Stimulated activated naive B cell treated with anti-CD40 and anti-IgM and Interleukin-4, amounts not matched to agents 10 μg/mL and 1 μg/mL and 100 μg/mL, for 72 hours (primary cell): ENCODE measurements at regions not wholly inside any gene's neighbourhood (a gene's known extent, or its start where the extent isn't known, plus 50 kb on each side); places are given as distances from the start of the nearest gene placed in this dataset.
"Not testable (repeated sequence)": the region's sequence is repeated elsewhere in the genome, so short reads cannot be mapped to it uniquely, and the experiment has no call there.

Experiments used
- ATAC-seq, 2 donors: fragments of 150-1000 bp; cut with Tn5 transposase; replicated peaks; 2 replicates each; pipeline ENCODE4 v1.10.0; 2021; ENCODE audit warnings: moderate library complexity in 1 of 2
- DNase-seq: peaks from one replicate; pipeline ENCODE4 v3.0.0; 2021
- H3K27ac Mint-ChIP-seq: one replicate; pipeline ENCODE4 v1.8.0; 2022; ENCODE audit warnings: mild to moderate bottlenecking, mixed read lengths
- H3K27me3 Mint-ChIP-seq, 2 donors: one replicate each; pipeline ENCODE4 v1.8.0; 2022; ENCODE audit warnings: mixed read lengths in 2 of 2
- H3K36me3 Mint-ChIP-seq, 2 donors: one replicate each; pipeline ENCODE4 v1.8.0; 2022; ENCODE audit warnings: mixed read lengths in 2 of 2, mild to moderate bottlenecking in 1 of 2
- H3K4me1 Mint-ChIP-seq, 2 donors: one replicate each; pipeline ENCODE4 v1.8.0; 2022; ENCODE audit warnings: mixed read lengths in 2 of 2, mild to moderate bottlenecking in 1 of 2
- H3K4me3 Mint-ChIP-seq, 2 donors: one replicate each; pipeline ENCODE4 v1.8.0; 2022; ENCODE audit warnings: mild to moderate bottlenecking in 2 of 2, mixed read lengths in 2 of 2, moderate library complexity in 1 of 2
- H3K9me3 Mint-ChIP-seq, 2 donors: one replicate each; pipeline ENCODE4 v1.8.0; 2022; ENCODE audit warnings: mixed read lengths in 2 of 2, mild to moderate bottlenecking in 1 of 2

GRCh38 chr7:142647749-142648148 lies 101.5 kb upstream of the PRSS1 start:
- Mint-ChIP-seq H3K36me3 (no peaks in the 10 kb centered on the region), H3K4me3 (no peak overlapping the region), H3K4me1 (peaks cover 7 to 9% of the 10 kb centered on the region in 2 donors), H3K27me3 (peaks cover 27 to 46% of the 10 kb centered on the region in 2 donors), H3K9me3 (peaks cover 0 to 4% of the 10 kb centered on the region in 2 donors), H3K27ac (no peak overlapping the region)
- DNase-seq (no peak), ATAC-seq (peak; percentile 49 to 69)

- ATAC-seq: peak; percentile 49 to 59
- no peak overlapping the region for H3K27ac Mint-ChIP-seq
- H3K36me3 Mint-ChIP-seq: no peaks in the 10 kb centered on the region
- H3K27me3 Mint-ChIP-seq: peaks cover 27 to 46% of the 10 kb centered on the region in 2 donors
- peaks cover 0 to under 1% of the 10 kb centered on the region in 2 donors for H3K9me3 Mint-ChIP-seq
- no peak for DNase-seq
- H3K4me3 Mint-ChIP-seq: peak overlapping the region; percentile 58 to 64
- H3K4me1 Mint-ChIP-seq: peaks cover 13 to 19% of the 10 kb centered on the region in 2 donors
These were observed 102.7 kb upstream of the PRSS1 start for GRCh38 chr7:142646386-142647140.

- H3K9me3 Mint-ChIP-seq: no peaks in the 10 kb centered on the region
- no peaks in the 10 kb centered on the region for H3K36me3 Mint-ChIP-seq
- no peak for DNase-seq
- H3K4me3 Mint-ChIP-seq: peak overlapping the region; percentile 58 to 64
- peaks cover 13 to 19% of the 10 kb centered on the region in 2 donors for H3K4me1 Mint-ChIP-seq
- H3K27me3 Mint-ChIP-seq: peaks cover 27 to 43% of the 10 kb centered on the region in 2 donors
- H3K27ac Mint-ChIP-seq: no peak overlapping the region
- ATAC-seq: no peak
These were observed 103.5 kb upstream of the PRSS1 start for GRCh38 chr7:142645777-142646176.

GRCh38 chr7:142642316-142642715 lies 107.0 kb upstream of the PRSS1 start:
- Mint-ChIP-seq H3K9me3 (no peaks in the 10 kb centered on the region), H3K4me3 (no peak overlapping the region), H3K36me3 (no peaks in the 10 kb centered on the region), H3K4me1 (peaks cover 13 to 21% of the 10 kb centered on the region in 2 donors), H3K27ac (no peak overlapping the region), H3K27me3 (peaks cover 13 to 29% of the 10 kb centered on the region in 2 donors)
- ATAC-seq: peak; percentile 67 to 83
- DNase-seq: no peak

- not testable (repeated sequence) for H3K36me3 Mint-ChIP-seq, H3K4me3 Mint-ChIP-seq, DNase-seq, H3K9me3 Mint-ChIP-seq, H3K27ac Mint-ChIP-seq, ATAC-seq
- Mint-ChIP-seq H3K4me1 (peaks cover 14 to 24% of the 10 kb centered on the region in 2 donors), H3K27me3 (peaks cover 13 to 25% of the 10 kb centered on the region in 2 donors)
These were observed 108.0 kb upstream of the PRSS1 start for GRCh38 chr7:142641252-142641651.

- Mint-ChIP-seq H3K27me3 (peaks cover 8% of the 10 kb centered on the region in 2 donors), H3K9me3 (peaks cover 0 to 1% of the 10 kb centered on the region in 2 donors), H3K4me1 (peaks cover 9 to 18% of the 10 kb centered on the region in 2 donors), H3K27ac (no peak overlapping the region), H3K36me3 (peaks cover 0 to 1% of the 10 kb centered on the region in 2 donors), H3K4me3 (no peak overlapping the region)
- no peak for DNase-seq
- no peak for ATAC-seq
These were observed 110.7 kb upstream of the PRSS1 start for GRCh38 chr7:142638581-142638980.

- no peak overlapping the region for H3K4me3 Mint-ChIP-seq
- H3K9me3 Mint-ChIP-seq: peaks cover 0 to 1% of the 10 kb centered on the region in 2 donors
- H3K27me3 Mint-ChIP-seq: peaks cover 5 to 7% of the 10 kb centered on the region in 2 donors
- no peak for DNase-seq
- no peak overlapping the region for H3K27ac Mint-ChIP-seq
- H3K4me1 Mint-ChIP-seq: peaks cover 8 to 21% of the 10 kb centered on the region in 2 donors
- no peak for ATAC-seq
- peaks cover 0 to 1% of the 10 kb centered on the region in 2 donors for H3K36me3 Mint-ChIP-seq
These were observed 112.0 kb upstream of the PRSS1 start for GRCh38 chr7:142637240-142637639.

GRCh38 chr7:142636751-142637150 lies 112.5 kb upstream of the PRSS1 start:
- DNase-seq (no peak), ATAC-seq (no peak)
- H3K4me1 Mint-ChIP-seq: peaks cover 6 to 18% of the 10 kb centered on the region in 2 donors
- H3K27me3 Mint-ChIP-seq: peaks cover 10 to 12% of the 10 kb centered on the region in 2 donors
- peaks cover 0 to 1% of the 10 kb centered on the region in 2 donors for H3K36me3 Mint-ChIP-seq
- H3K4me3 Mint-ChIP-seq: no peak overlapping the region
- peaks cover 0 to 1% of the 10 kb centered on the region in 2 donors for H3K9me3 Mint-ChIP-seq
- H3K27ac Mint-ChIP-seq: no peak overlapping the region

GRCh38 chr7:142636107-142636506 lies 113.2 kb upstream of the PRSS1 start:
- peaks cover 16% of the 10 kb centered on the region in 2 donors for H3K27me3 Mint-ChIP-seq
- H3K9me3 Mint-ChIP-seq, H3K27ac Mint-ChIP-seq: not testable (repeated sequence)

GRCh38 chr7:142632271-142633134 lies 116.8 kb upstream of the PRSS1 start:
- peaks cover 4 to 16% of the 10 kb centered on the region in 2 donors for H3K4me1 Mint-ChIP-seq
- peaks cover 0 to 1% of the 10 kb centered on the region in 2 donors for H3K9me3 Mint-ChIP-seq
- no peak overlapping the region for H3K27ac Mint-ChIP-seq
- H3K36me3 Mint-ChIP-seq: peaks cover 0 to 1% of the 10 kb centered on the region in 2 donors
- DNase-seq: peak; percentile 58
- peak; percentile 95 for ATAC-seq
- H3K27me3 Mint-ChIP-seq: peaks cover 18 to 26% of the 10 kb centered on the region in 2 donors
- no peak overlapping the region for H3K4me3 Mint-ChIP-seq

More at GRCh38 chr7:142636107-142636506, 113.2 kb upstream of the PRSS1 start:
- not testable (repeated sequence) for H3K36me3 Mint-ChIP-seq, ATAC-seq, DNase-seq, H3K4me3 Mint-ChIP-seq
- peaks cover 4 to 16% of the 10 kb centered on the region in 2 donors for H3K4me1 Mint-ChIP-seq

GRCh38 chr7:142629588-142630260 lies 119.5 kb upstream of the PRSS1 start:
- Mint-ChIP-seq H3K27me3 (peaks cover 32 to 36% of the 10 kb centered on the region in 2 donors), H3K4me3 (no peak overlapping the region), H3K36me3 (no peaks in the 10 kb centered on the region), H3K4me1 (peaks cover 10 to 18% of the 10 kb centered on the region in 2 donors), H3K27ac (no peak overlapping the region), H3K9me3 (no peaks in the 10 kb centered on the region)
- ATAC-seq: no peak
- no peak for DNase-seq

- H3K9me3 Mint-ChIP-seq: no peaks in the 10 kb centered on the region
- H3K27ac Mint-ChIP-seq: no peak overlapping the region
- ATAC-seq (no peak), DNase-seq (no peak)
- no peak overlapping the region for H3K4me3 Mint-ChIP-seq
- peaks cover 10 to 18% of the 10 kb centered on the region in 2 donors for H3K4me1 Mint-ChIP-seq
- H3K36me3 Mint-ChIP-seq: no peaks in the 10 kb centered on the region
- H3K27me3 Mint-ChIP-seq: peaks cover 32 to 36% of the 10 kb centered on the region in 2 donors
These were observed 120.3 kb upstream of the PRSS1 start for GRCh38 chr7:142628945-142629344.

- not testable (repeated sequence) for H3K9me3 Mint-ChIP-seq, H3K36me3 Mint-ChIP-seq, ATAC-seq, DNase-seq, H3K4me3 Mint-ChIP-seq
- H3K27ac Mint-ChIP-seq: peak overlapping the region; percentile 49
- H3K4me1 Mint-ChIP-seq: peaks cover 8 to 11% of the 10 kb centered on the region in 2 donors
- H3K27me3 Mint-ChIP-seq: peaks cover 26 to 32% of the 10 kb centered on the region in 2 donors
These were observed 122.0 kb upstream of the PRSS1 start for GRCh38 chr7:142627223-142627622.
